GM19438 (cell line): ENCODE measurements at regions not wholly inside any gene's neighbourhood (a gene's known extent, or its start where the extent isn't known, plus 50 kb on each side); places are given as distances from the start of the nearest gene placed in this dataset.

Source experiments
- ATAC-seq: cut with Tn5 transposase; IDR thresholded peaks from one replicate; pipeline ENCODE4 v1.9.1; 2021; ENCODE audit warnings: low read depth; ENCODE audit not compliant: unreplicated experiment

DNA sequence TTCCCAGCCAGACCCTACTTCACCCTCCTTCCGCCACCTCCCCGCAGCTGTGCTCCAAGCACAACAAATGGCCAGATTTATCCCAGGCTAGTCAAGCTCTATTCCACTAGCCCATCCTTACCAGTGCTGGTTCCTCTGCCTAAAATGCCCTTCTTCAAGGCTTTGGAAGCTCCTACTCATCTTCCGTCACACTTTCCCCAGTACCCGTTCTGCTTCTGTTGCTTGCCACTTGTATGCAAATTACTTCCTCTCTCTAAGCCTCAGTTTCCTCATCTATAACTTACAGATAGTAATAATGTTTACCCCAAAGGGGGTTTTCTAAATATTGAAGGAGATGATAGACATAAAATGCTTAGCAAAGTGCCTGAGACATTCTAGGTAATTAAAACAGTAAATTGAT lies 193.1 kb downstream of the MAFB start:
- no peak for ATAC-seq

DNA sequence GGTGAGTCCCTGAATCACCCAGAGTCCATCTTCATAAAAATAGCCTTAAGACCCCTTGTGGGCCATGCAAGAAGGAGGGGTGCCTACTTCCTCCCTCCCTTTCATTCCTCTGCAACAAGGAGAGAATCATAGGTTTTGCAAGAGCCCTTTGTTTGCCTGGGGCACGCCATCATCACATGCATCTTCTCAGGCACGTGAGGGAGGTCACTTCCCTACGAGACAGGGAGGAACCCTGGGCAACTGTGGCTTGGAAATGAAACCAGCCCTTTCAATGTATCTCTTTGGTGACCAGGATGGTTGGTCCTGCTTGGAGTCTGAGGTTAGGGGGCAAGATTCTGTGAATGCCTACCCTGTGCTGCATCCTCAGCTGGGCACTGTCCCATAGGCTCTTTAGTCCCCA lies 194.8 kb downstream of the MAFB start:
- no peak for ATAC-seq

GRCh38 chr20:40493549-40493948 lies 195.5 kb downstream of the MAFB start:
- ATAC-seq, result no peak

DNA sequence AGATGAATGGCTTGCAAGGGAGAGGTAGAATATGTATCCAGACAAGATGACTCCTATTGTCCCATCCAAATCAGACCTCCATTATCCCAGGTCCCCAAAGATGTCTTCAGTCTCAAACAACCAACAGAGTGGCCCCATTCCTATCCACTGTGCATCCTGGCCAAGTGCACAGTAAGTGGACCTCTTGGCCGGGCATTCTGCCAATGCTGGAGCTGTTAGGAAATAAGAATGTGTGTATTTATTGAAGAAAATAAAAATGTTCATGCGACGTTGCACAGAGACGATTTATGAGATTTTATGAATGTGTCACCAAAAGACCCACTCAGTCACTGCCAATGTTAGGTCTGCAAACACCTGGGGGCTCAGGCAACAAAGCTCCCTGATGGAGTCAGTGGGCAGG lies 196.0 kb downstream of the MAFB start:
- no peak for ATAC-seq

GRCh38 chr20:40491009-40491590 lies 197.9 kb downstream of the MAFB start:
- ATAC-seq, result no peak

DNA sequence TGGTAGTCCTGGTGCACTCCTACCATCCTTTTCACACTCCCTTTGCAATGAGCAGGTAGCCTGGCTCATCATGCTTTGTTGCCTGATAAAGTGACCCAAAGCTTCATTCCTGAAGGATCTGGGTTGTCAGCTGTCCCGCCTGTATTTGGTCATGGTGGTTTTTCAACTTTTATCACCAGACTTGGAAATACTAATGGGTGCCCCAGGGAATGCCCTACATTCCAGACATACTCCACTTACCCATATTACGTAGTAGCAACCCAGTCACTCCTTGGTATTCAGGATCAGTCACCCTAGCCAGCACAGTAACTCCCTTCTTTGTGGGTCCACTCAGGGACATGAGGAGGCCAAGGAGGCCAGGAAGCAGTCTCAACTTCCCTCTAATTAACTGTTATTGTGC lies 199.2 kb downstream of the MAFB start:
- ATAC-seq, result no peak

DNA sequence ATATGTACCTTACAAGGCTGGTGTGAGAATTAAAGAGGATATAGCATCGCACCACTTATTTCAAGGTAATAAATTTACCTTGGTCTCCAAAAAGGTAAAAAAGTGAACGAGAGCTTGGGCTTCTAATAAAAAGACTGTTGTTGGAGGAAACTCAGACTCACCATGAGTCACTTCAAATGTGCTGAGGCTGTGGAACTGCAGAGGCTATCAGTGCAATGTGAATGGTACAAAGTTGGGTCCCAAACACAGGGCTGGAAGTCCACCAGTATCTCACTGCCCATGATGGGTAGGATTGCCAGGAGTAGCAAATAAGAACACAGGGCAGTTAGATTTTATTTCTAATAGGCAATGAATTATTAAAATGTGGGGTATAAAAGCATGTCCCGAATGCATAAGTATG lies 200.6 kb downstream of the MAFB start:
- no peak for ATAC-seq

GRCh38 chr20:40486297-40486696 lies 202.7 kb downstream of the MAFB start:
- no peak for ATAC-seq

GRCh38 chr20:40481743-40482458 lies 207.1 kb downstream of the MAFB start:
- no peak for ATAC-seq

- ATAC-seq, result no peak
Measured at GRCh38 chr20:40481337-40481736, 207.7 kb downstream of the MAFB start.

DNA sequence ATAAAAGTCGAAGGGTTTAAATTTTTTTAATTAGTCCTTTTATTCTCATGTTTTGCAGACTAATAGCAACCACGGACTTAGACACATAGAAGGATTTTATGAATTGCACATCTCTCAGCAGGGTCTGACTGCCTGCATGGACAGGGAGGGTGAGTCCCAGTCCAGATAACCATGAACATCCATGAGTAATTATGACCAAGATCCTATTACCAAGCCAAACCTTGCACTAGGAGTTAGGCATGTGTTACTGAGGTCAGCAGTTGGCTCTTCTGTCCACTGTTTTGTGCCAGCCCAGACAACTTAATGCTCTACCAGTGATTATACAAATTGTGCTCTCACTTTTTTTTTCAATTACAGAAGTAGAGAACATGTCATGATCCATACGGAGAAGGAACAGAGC lies 211.2 kb downstream of the MAFB start:
- ATAC-seq, result no peak

- no peak for ATAC-seq
Measured at GRCh38 chr20:40476461-40476860, 212.6 kb downstream of the MAFB start.

DNA sequence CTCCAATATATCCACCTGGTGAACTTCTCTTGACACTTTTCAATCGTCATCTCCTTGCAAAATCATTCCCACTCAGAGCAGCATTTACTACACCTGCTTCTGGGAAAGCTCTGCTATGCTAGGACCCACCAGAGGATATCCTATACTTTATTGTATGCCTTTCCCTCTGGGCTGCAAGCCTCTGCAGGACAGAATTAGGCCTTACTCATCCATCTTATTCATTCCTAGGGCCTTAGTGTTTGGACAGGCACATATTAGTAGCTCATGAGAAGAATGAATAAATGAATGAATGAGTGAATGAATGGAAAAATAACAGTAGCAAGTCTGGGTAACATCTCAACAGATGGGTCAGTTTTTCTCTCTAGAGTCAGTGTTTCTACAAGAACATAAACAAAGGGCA lies 216.1 kb downstream of the MAFB start:
- ATAC-seq, result no peak

- ATAC-seq, result no peak
Measured at GRCh38 chr20:40471261-40471629, 217.8 kb downstream of the MAFB start.

GRCh38 chr20:40470445-40471260 lies 218.4 kb downstream of the MAFB start:
- ATAC-seq, result no peak

DNA sequence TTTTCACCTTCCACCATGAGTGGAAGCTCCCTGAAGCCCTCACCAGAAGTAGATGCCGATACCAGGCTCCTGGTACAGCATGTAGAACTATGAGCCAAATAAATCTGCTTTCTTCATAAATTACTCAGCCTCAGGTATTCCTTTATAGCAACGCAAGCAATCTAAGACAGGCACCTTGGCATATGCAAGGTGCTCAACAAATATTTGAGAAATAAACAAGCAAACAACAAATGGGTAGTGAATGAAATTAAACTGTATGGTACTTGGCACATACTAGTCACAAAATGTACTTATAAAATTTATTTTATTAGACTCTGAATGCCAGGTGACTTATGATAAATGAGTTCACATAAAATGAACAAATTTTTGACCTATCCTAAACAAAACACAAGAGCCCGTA lies 220.3 kb downstream of the MAFB start:
- no peak for ATAC-seq

- ATAC-seq, result no peak
Measured at GRCh38 chr20:40467703-40468411, 221.2 kb downstream of the MAFB start.

GRCh38 chr20:40467067-40467466 lies 222.0 kb downstream of the MAFB start:
- no peak for ATAC-seq

DNA sequence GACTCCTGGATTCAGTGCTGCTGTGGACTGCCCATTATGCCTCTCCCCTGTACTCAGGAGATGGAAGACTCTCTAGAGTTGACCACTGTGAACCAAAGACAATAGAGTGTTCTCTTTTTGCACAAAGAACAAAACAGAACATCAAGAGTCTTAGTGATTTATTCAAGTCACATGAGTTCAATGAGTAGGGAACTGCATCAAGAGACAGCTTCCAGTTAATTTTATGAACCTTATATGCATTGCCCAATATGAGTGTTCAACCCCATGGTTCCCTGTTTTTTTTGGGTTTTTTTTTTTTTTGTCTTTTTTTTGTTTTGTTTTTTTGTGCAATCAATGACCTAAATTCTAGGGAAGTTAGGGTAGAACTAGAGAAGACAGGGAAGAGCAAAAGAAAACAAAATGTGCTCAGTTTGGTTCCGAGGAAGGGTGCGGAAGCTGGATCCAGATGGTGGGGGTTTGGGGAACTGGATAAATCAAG lies 224.3 kb downstream of the MAFB start:
- no peak for ATAC-seq

DNA sequence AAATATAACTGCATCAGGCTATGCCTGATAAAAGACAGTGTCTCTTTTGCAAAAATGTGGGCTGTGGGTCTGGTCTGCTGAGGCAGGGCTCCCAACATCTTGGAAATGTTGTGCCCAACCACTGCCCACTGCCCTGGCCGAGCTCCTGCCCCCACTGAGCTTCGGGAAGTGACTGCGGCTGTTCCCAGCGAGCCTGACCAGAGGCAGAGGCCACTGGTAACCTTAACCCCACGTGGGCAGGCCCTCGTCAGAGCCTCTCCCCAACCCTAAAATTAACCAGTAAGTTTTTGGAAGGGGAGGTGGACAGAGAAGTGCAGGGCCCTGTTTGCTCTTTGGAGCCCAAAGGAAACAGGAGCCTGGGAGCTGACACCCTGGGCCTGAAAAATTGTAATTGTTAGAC lies 225.9 kb downstream of the MAFB start:
- ATAC-seq, result no peak

DNA sequence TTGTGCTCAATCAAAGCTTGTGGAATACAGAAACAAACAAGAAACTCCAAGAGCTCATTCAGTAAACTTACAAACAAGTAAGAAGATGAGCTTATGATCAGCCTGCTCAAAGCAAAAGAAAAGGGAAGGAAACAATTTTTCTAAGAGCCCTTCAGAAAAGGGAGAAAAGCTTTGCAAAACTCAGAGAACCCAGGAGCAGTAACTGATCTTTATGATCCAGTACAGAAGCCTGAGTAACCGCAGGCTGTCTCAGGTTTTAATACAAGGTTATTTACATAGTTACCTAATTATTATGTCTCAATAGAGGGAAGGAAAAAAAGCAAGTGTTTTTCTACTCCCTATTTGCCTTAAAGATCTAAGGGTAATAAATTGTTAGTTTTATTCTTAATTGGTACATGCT lies 226.5 kb downstream of the MAFB start:
- no peak for ATAC-seq
